ENCODE measurements at regions not wholly inside any gene's neighbourhood (a gene's known extent, or its start where the extent isn't known, plus 50 kb on each side); places are given as distances from the start of the nearest gene placed in this dataset.
"Not testable (repeated sequence)": the region's sequence is repeated elsewhere in the genome, so short reads cannot be mapped to it uniquely, and the experiment has no call there.

- Histone ChIP-seq H3K27me3 (ENCODE audit: insufficient read depth, low read length) (no peaks in the 10 kb centered on the region), H3K9ac (ENCODE audit: low read length) (no peak overlapping the region), H3K4me3 (ENCODE audit: insufficient read depth, low read depth, low read length) (no peak overlapping the region), H3K27ac (ENCODE audit: low read depth, low read length) (no peak overlapping the region), H3K9me3 (ENCODE audit: insufficient read depth, low read depth, low read length) (peaks cover 55% of the 10 kb centered on the region), H4K20me1 (ENCODE audit: insufficient read depth, low read length) (no peaks in the 10 kb centered on the region), H3K4me2 (ENCODE audit: low read length) (no peak overlapping the region), H2AFZ (ENCODE audit: low read depth, low read length) (no peak overlapping the region), H3K4me1 (ENCODE audit: insufficient read depth, low read length) (no peaks in the 10 kb centered on the region), H3K79me2 (ENCODE audit: insufficient read depth, low read length) (no peaks in the 10 kb centered on the region), H3K36me3 (ENCODE audit: insufficient read depth, low read length) (no peaks in the 10 kb centered on the region)
- DNase-seq (ENCODE audit: low read depth): no peak
- Mint-ChIP-seq H3K4me1 (ENCODE audit: low read depth, unreplicated experiment) (no peaks in the 10 kb centered on the region), H3K4me3 (ENCODE audit: unreplicated experiment) (no peak overlapping the region), H3K9me3 (ENCODE audit: unreplicated experiment) (peaks cover 74% of the 10 kb centered on the region), H3K27me3 (ENCODE audit: low read depth, unreplicated experiment) (no peaks in the 10 kb centered on the region), H3K36me3 (ENCODE audit: low read depth, unreplicated experiment) (peaks cover 2% of the 10 kb centered on the region), H3K27ac (ENCODE audit: unreplicated experiment) (no peak overlapping the region)
- FAIRE-seq: no peak
- no peak for TF ChIP-seq EZH2 (IDR thresholded peaks at IDR 0.05; ENCODE audit: insufficient read depth, low read length)
- TF ChIP-seq, protein P1, sequence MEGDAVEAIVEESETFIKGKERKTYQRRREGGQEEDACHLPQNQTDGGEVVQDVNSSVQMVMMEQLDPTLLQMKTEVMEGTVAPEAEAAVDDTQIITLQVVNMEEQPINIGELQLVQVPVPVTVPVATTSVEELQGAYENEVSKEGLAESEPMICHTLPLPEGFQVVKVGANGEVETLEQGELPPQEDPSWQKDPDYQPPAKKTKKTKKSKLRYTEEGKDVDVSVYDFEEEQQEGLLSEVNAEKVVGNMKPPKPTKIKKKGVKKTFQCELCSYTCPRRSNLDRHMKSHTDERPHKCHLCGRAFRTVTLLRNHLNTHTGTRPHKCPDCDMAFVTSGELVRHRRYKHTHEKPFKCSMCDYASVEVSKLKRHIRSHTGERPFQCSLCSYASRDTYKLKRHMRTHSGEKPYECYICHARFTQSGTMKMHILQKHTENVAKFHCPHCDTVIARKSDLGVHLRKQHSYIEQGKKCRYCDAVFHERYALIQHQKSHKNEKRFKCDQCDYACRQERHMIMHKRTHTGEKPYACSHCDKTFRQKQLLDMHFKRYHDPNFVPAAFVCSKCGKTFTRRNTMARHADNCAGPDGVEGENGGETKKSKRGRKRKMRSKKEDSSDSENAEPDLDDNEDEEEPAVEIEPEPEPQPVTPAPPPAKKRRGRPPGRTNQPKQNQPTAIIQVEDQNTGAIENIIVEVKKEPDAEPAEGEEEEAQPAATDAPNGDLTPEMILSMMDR (IDR thresholded peaks at IDR 0.05; ENCODE audit: insufficient read depth, low read depth, low read length): no peak
Measured at GRCh38 chr2:89797320-89798038, 1106.0 kb downstream of the RPIA start.

GRCh38 chr2:89801207-89801606 is 1109.7 kb downstream of the RPIA start:
- H3K4me3 ChIP-seq (ENCODE audit: insufficient read depth, low read depth, low read length); H4K20me1 ChIP-seq (ENCODE audit: insufficient read depth, low read length); H3K36me3 ChIP-seq (ENCODE audit: insufficient read depth, low read length); DNase-seq (ENCODE audit: low read depth); H3K36me3 Mint-ChIP-seq (ENCODE audit: low read depth, unreplicated experiment); H3K27ac Mint-ChIP-seq (ENCODE audit: unreplicated experiment); H3K79me2 ChIP-seq (ENCODE audit: insufficient read depth, low read length); H3K4me2 ChIP-seq (ENCODE audit: low read length); H3K9ac ChIP-seq (ENCODE audit: low read length); H3K27ac ChIP-seq (ENCODE audit: low read depth, low read length); H3K4me1 ChIP-seq (ENCODE audit: insufficient read depth, low read length); H3K27me3 ChIP-seq (ENCODE audit: insufficient read depth, low read length); H2AFZ ChIP-seq (ENCODE audit: low read depth, low read length); H3K4me1 Mint-ChIP-seq (ENCODE audit: low read depth, unreplicated experiment); H3K27me3 Mint-ChIP-seq (ENCODE audit: low read depth, unreplicated experiment); H3K4me3 Mint-ChIP-seq (ENCODE audit: unreplicated experiment); FAIRE-seq: not testable (repeated sequence)
- peaks cover 87% of the 10 kb centered on the region for H3K9me3 Mint-ChIP-seq (ENCODE audit: unreplicated experiment)
- peaks cover 67% of the 10 kb centered on the region for H3K9me3 ChIP-seq (ENCODE audit: insufficient read depth, low read depth, low read length)

DNA sequence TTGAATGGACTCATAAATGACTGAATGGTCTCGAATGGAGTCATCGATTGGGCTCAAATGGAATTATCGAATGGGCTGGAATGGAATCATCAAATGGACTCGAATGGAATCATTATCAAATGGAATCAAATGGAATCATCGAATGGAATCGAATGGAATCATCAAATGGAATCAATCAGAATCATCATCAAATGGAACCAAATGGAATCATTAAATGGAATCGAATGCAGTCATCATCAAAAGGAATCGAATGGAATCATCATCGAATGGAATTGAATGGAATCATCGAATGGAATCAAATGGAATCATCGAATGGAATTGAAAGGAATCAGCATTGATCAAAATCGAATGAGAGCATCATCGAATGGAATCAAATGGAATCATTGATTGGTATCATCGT is 1114.9 kb downstream of the RPIA start:
- not testable (repeated sequence) for H3K4me2 ChIP-seq (ENCODE audit: low read length); H3K4me3 Mint-ChIP-seq (ENCODE audit: unreplicated experiment); H3K27me3 Mint-ChIP-seq (ENCODE audit: low read depth, unreplicated experiment); H3K4me1 Mint-ChIP-seq (ENCODE audit: low read depth, unreplicated experiment); DNase-seq (ENCODE audit: low read depth); H3K36me3 ChIP-seq (ENCODE audit: insufficient read depth, low read length); H3K27ac Mint-ChIP-seq (ENCODE audit: unreplicated experiment); H3K4me3 ChIP-seq (ENCODE audit: insufficient read depth, low read depth, low read length); FAIRE-seq; H2AFZ ChIP-seq (ENCODE audit: low read depth, low read length); H4K20me1 ChIP-seq (ENCODE audit: insufficient read depth, low read length); H3K36me3 Mint-ChIP-seq (ENCODE audit: low read depth, unreplicated experiment); H3K27me3 ChIP-seq (ENCODE audit: insufficient read depth, low read length); H3K9ac ChIP-seq (ENCODE audit: low read length); H3K27ac ChIP-seq (ENCODE audit: low read depth, low read length); H3K4me1 ChIP-seq (ENCODE audit: insufficient read depth, low read length); H3K79me2 ChIP-seq (ENCODE audit: insufficient read depth, low read length)
- peaks cover 78% of the 10 kb centered on the region for H3K9me3 Mint-ChIP-seq (ENCODE audit: unreplicated experiment)
- peaks cover 47% of the 10 kb centered on the region for H3K9me3 ChIP-seq (ENCODE audit: insufficient read depth, low read depth, low read length)
